ENCODE measurements at regions not wholly inside any gene's neighbourhood (a gene's known extent, or its start where the extent isn't known, plus 50 kb on each side); places are given as distances from the start of the nearest gene placed in this dataset.
A peak's percentile ranks its signal among the peaks of the same experiment; 100 is the strongest.

DNA sequence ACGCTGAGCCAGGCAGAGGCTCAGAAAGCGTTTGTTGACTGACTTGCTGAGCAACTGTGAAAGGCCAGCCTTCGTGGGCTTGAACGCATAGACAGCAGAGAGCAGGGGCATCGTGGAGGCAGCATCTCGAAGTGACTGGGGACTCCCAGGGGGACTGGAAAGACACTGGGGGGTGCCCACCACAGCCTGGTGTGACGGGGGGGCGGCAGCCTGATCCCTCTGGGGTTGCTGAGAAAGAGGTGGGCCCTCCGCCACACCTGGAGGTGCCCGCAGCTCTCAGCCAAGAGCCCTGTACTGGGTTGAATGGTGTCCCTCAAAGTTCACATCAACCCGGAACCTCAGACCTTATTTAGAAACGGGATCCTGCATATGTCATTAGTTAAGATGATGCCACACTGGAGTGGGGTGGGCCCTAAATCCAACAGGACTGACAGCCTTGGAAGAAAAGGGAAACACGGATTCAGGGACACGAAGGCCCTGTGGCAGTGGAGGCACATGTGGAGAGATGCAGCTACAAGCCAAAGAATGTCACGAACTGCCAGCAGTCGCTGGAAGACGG lies 84.6 kb downstream of the RFLNA start:
- DNase-seq (no peak), ATAC-seq (no peak)
- H3K27ac ChIP-seq: peak overlapping the region in 3 of 4 donors; percentile 71 to 82 (median 74)
- intact Hi-C loops (cut with DNase I): loop anchor here (10.0 kb wide), 1 partner anchor 115 kb away; no protein-coding TSS in a partner anchor
- no peaks in the 10 kb centered on the region for H3K9me3 ChIP-seq
- H3K27me3 ChIP-seq: no peaks in the 10 kb centered on the region
- no peak overlapping the region for H3K4me3 ChIP-seq
- H3K36me3 ChIP-seq (replicated peaks in 1 of 2; ENCODE audit: insufficient read depth in 1 of 2, low read depth in 2 of 2): peaks cover 1 to 15% of the 10 kb centered on the region in 2 donors
- WGBS, 2 donors: 78 to 79% methylated on average over 14 to 17 of the region's 17 CpGs
- peaks cover 24% of the 10 kb centered on the region for H3K4me1 ChIP-seq
- no peak for TF ChIP-seq POLR2A (IDR thresholded peaks at IDR 0.05)
- TF ChIP-seq, protein P1, sequence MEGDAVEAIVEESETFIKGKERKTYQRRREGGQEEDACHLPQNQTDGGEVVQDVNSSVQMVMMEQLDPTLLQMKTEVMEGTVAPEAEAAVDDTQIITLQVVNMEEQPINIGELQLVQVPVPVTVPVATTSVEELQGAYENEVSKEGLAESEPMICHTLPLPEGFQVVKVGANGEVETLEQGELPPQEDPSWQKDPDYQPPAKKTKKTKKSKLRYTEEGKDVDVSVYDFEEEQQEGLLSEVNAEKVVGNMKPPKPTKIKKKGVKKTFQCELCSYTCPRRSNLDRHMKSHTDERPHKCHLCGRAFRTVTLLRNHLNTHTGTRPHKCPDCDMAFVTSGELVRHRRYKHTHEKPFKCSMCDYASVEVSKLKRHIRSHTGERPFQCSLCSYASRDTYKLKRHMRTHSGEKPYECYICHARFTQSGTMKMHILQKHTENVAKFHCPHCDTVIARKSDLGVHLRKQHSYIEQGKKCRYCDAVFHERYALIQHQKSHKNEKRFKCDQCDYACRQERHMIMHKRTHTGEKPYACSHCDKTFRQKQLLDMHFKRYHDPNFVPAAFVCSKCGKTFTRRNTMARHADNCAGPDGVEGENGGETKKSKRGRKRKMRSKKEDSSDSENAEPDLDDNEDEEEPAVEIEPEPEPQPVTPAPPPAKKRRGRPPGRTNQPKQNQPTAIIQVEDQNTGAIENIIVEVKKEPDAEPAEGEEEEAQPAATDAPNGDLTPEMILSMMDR (IDR thresholded peaks at IDR 0.05): no peak

DNA sequence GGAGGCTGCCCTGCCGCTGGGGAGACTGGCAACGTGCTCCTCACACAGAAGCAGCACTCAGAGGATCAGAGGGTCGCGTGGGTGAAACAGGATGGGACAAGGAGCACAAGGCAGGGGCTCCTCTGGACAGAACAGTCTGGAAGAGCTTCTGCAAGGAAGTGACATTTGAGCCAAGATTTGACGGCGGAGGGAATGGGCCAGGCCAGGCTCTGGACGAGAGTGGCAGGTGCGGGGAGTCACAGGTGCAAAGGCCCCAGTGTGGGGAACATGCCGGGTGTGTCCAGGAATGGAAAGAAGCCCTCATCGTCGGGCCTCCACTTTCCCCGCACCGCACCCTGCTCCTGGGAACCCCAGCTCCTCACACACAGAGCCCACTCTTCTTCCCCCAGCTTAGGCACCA lies 84.0 kb downstream of the RFLNA start:
- H3K27me3 ChIP-seq: no peaks in the 10 kb centered on the region
- no peak for ATAC-seq
- peaks cover 0 to 16% of the 10 kb centered on the region in 2 donors for H3K36me3 ChIP-seq (replicated peaks in 1 of 2; ENCODE audit: insufficient read depth in 1 of 2, low read depth in 2 of 2)
- peak overlapping the region in 2 of 4 donors; percentile 74 to 82 for H3K27ac ChIP-seq
- 61 to 74% methylated on average over 13 of the region's 13 CpGs for WGBS, 2 donors
- no peak for DNase-seq
- peaks cover 24% of the 10 kb centered on the region for H3K4me1 ChIP-seq
- intact Hi-C loops (cut with DNase I): loop anchor here (10.0 kb wide), 1 partner anchor 116 kb away; no protein-coding TSS in a partner anchor
- no peak overlapping the region for H3K4me3 ChIP-seq
- no peak for TF ChIP-seq POLR2A (IDR thresholded peaks at IDR 0.05)
- TF ChIP-seq, protein P1 (IDR thresholded peaks at IDR 0.05): no peak
- H3K9me3 ChIP-seq: no peaks in the 10 kb centered on the region

DNA sequence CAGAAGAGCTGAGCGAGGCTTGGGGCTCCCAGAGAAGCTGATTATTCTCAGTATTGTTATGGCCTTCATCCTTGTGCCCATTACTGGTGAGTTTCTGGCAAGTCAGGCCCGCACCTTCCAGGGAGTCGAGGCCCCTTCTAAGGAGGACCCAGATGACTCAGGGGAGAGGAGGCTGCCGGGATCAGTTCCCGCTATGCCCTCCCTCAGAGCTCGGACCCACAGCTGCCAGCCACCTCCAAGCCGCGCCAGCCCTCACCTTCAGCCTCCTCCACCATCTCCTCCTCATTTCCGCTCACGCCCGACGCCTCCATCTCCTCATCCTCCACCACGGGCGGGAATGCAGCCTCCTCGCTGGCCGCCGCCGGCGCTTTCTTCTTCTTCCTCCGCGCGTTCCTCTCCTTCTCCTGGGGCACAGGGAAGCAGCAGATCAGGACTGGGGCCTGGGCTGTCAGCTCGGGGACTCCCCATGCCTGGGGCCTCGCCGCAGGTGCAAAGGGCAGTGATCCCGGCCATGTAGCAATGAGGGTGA lies 83.2 kb downstream of the RFLNA start:
- peaks cover 24% of the 10 kb centered on the region for H3K4me1 ChIP-seq
- peaks cover 0 to 14% of the 10 kb centered on the region in 2 donors for H3K36me3 ChIP-seq (replicated peaks in 1 of 2; ENCODE audit: insufficient read depth in 1 of 2, low read depth in 2 of 2)
- no peak for ATAC-seq
- no peaks in the 10 kb centered on the region for H3K27me3 ChIP-seq
- no peak for TF ChIP-seq POLR2A (IDR thresholded peaks at IDR 0.05)
- TF ChIP-seq, protein P1 (IDR thresholded peaks at IDR 0.05): no peak
- H3K27ac ChIP-seq: no peak overlapping the region
- no peak overlapping the region for H3K4me3 ChIP-seq
- 94 to 95% methylated on average over 26 of the region's 26 CpGs for WGBS, 2 donors
- no peaks in the 10 kb centered on the region for H3K9me3 ChIP-seq
- DNase-seq: no peak
- intact Hi-C loops (cut with DNase I): loop anchor here (10.0 kb wide), 1 partner anchor 117 kb away; no protein-coding TSS in a partner anchor

DNA sequence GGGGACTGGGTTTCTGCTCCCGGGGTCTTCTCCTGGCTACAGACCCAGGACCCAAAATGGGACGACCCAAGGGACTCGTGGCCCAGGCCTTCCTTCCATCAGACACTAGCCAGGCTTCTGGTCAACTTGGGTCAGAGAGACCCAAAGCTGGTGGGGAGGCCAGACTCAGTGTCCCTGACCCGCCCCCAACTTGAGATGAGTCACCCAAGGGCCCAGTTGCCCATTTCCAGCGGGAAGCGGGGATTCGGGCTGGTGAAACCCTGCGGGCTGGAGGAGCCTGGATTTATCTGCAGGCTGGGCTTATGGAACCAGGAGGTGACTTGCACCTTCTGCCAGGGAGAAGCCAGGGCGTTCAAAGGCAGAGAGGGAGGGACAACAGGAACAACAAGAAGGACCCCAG lies 81.5 kb downstream of the RFLNA start:
- intact Hi-C loops (cut with DNase I): loop anchor here (10.0 kb wide), 1 partner anchor 118 kb away; no protein-coding TSS in a partner anchor
- H3K9me3 ChIP-seq: no peaks in the 10 kb centered on the region
- H3K4me1 ChIP-seq: peaks cover 19% of the 10 kb centered on the region
- H3K27ac ChIP-seq: no peak overlapping the region
- WGBS, 2 donors: 90 to 96% methylated on average over 7 to 9 of the region's 9 CpGs
- no peak for ATAC-seq
- no peak for DNase-seq
- TF ChIP-seq POLR2A (IDR thresholded peaks at IDR 0.05): no peak
- TF ChIP-seq, protein P1 (IDR thresholded peaks at IDR 0.05): no peak
- H3K27me3 ChIP-seq: no peaks in the 10 kb centered on the region
- H3K36me3 ChIP-seq (replicated peaks in 1 of 2; ENCODE audit: insufficient read depth in 1 of 2, low read depth in 2 of 2): peaks cover 6 to 15% of the 10 kb centered on the region in 2 donors
- no peak overlapping the region for H3K4me3 ChIP-seq
